HFFc6 (cell line): ENCODE measurements at regions not wholly inside any gene's neighbourhood (a gene's known extent, or its start where the extent isn't known, plus 50 kb on each side); places are given as distances from the start of the nearest gene placed in this dataset.

ENCODE experiments used
- DNase-seq: peaks from one replicate; pipeline ENCODE4 v3.0.0-alpha.2; 2018
- H3K27ac Mint-ChIP-seq: 2 replicates; pipeline ENCODE4 v1.8.0; 2020; ENCODE audit warnings: mild to moderate bottlenecking, mixed read lengths
- H3K27me3 Mint-ChIP-seq: 2 replicates; pipeline ENCODE4 v1.8.0; 2021; ENCODE audit warnings: mild to moderate bottlenecking, moderate library complexity, mixed read lengths; ENCODE audit not compliant: insufficient read depth
- H3K36me3 Mint-ChIP-seq: 2 replicates; pipeline ENCODE4 v1.8.0; 2021; ENCODE audit warnings: low read depth, mixed read lengths
- H3K4me1 Mint-ChIP-seq: 2 replicates; pipeline ENCODE4 v1.8.0; 2020; ENCODE audit warnings: low read depth, mixed read lengths
- H3K4me3 Mint-ChIP-seq: 2 replicates; pipeline ENCODE4 v1.8.0; 2020; ENCODE audit warnings: mild to moderate bottlenecking, moderate library complexity, mixed read lengths
- H3K9me3 Mint-ChIP-seq: 2 replicates; pipeline ENCODE4 v1.8.0; 2020; ENCODE audit warnings: mild to moderate bottlenecking, mixed read lengths
- CTCF ChIP-seq: fragments of 200-600 bp; sonication (generic); IDR thresholded peaks from 2 replicates; pipeline ENCODE4 v1.5.0; 2021; ENCODE audit warnings: antibody characterized with exemption, mild to moderate bottlenecking

GRCh38 chrX:96436105-96436504 is 248.5 kb upstream of the DIAPH2 start:
- Mint-ChIP-seq H3K9me3 (no peaks in the 10 kb centered on the region), H3K4me3 (peak overlapping the region; percentile 48), H3K27me3 (no peaks in the 10 kb centered on the region), H3K36me3 (no peaks in the 10 kb centered on the region), H3K27ac (peak overlapping the region; percentile 90), H3K4me1 (peaks cover 80% of the 10 kb centered on the region)
- no peak for TF ChIP-seq CTCF
- peak; percentile 49 for DNase-seq

DNA sequence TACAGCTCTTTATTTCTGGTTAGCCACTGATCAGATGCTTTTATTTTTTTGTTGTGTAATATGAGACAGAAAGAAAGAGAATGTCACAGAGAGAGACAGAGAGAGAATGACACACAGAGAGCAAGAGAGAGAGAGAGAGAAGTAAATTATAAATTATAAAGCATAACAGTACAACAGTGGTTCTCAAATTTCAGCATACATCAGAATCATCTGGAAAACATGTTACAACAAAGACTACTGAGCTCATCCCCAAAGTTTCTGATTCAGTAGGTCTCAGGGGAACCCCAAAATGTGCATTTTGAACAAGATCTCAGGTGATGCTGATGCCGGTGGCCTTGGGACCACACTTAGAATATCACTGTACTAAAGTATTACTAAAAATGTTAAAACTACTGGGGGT is 245.8 kb upstream of the DIAPH2 start:
- H3K4me3 Mint-ChIP-seq = no peak overlapping the region
- no peak for DNase-seq
- peaks cover 63% of the 10 kb centered on the region for H3K4me1 Mint-ChIP-seq
- peak overlapping the region; percentile 50 for H3K27ac Mint-ChIP-seq
- no peaks in the 10 kb centered on the region for H3K36me3 Mint-ChIP-seq
- H3K27me3 Mint-ChIP-seq = no peaks in the 10 kb centered on the region
- TF ChIP-seq CTCF = no peak
- no peaks in the 10 kb centered on the region for H3K9me3 Mint-ChIP-seq

DNA sequence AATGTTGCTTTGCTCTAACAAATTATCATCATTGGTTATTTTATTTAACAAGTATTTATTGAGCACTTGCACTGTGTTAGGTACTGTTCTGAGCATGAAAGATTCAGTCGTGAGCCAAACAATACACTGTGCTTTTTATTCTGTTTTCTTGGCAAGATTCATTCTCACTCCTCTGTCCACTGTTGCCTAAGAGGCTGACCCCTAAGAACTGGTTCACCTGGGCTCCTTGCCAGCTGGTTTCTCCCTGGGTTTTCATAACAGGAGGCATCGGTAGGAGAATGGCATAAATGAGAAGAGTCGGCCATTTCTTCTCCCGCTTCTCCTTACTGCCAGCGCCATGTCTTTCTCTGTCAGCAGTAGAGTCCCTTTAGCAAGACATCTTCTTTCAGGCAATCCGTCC is 243.7 kb upstream of the DIAPH2 start:
- H3K9me3 Mint-ChIP-seq = no peaks in the 10 kb centered on the region
- H3K27me3 Mint-ChIP-seq = no peaks in the 10 kb centered on the region
- no peak for DNase-seq
- no peak for TF ChIP-seq CTCF
- no peak overlapping the region for H3K4me3 Mint-ChIP-seq
- H3K36me3 Mint-ChIP-seq = no peaks in the 10 kb centered on the region
- H3K27ac Mint-ChIP-seq = no peak overlapping the region
- H3K4me1 Mint-ChIP-seq = peaks cover 62% of the 10 kb centered on the region

DNA sequence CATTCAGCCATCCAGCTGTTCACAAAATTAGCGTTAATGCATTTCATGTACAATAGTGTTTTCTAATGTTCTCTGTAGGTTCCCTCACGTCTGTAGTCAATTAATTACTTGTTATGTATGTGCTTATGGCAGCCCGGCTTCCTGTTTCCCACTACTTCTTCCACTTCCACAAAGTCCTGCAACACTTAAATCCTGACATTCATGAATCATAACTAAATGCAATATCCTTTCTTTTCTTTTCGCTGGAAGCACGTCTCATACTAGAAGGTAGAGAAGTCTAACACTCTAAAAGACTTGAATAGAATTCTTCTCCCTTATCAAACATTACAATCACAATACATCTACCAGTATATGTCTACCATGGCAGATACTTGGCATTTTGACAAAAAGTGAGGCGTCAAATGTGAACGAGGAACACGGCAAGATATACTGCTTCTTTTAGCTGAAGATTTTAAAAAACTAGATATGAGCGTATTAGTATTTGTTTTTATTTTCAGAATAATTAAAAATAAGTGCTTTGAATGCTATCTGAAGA is 239.0 kb upstream of the DIAPH2 start:
- no peaks in the 10 kb centered on the region for H3K27me3 Mint-ChIP-seq
- H3K36me3 Mint-ChIP-seq = no peaks in the 10 kb centered on the region
- no peak overlapping the region for H3K4me3 Mint-ChIP-seq
- no peak for DNase-seq
- H3K4me1 Mint-ChIP-seq = peaks cover 28% of the 10 kb centered on the region
- no peak overlapping the region for H3K27ac Mint-ChIP-seq
- TF ChIP-seq CTCF = no peak
- no peaks in the 10 kb centered on the region for H3K9me3 Mint-ChIP-seq

- no peak overlapping the region for H3K27ac Mint-ChIP-seq
- no peaks in the 10 kb centered on the region for H3K27me3 Mint-ChIP-seq
- no peak overlapping the region for H3K4me3 Mint-ChIP-seq
- H3K4me1 Mint-ChIP-seq = peaks cover 28% of the 10 kb centered on the region
- no peak for DNase-seq
- H3K36me3 Mint-ChIP-seq = no peaks in the 10 kb centered on the region
- TF ChIP-seq CTCF = no peak
- H3K9me3 Mint-ChIP-seq = no peaks in the 10 kb centered on the region
Observed at GRCh38 chrX:96446524-96446923, 238.1 kb upstream of the DIAPH2 start.

DNA sequence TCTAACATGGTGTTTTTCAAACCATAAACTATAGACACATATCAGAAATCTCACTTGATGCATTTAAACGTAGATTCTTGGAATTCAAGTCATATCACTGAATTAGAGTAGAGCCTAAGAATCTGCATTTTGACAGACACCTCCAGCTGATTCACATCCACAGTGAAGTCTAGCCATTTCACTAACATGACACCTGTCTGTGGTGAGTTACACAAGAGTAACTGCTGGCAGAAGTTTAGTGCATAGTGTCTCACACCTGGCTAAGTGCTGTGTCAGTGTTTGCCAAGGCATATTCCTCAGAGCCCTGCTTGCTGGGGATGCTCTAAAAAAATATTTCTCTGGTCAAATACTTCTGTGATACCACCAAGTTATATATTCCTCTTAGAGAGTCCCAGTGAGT is 237.5 kb upstream of the DIAPH2 start:
- DNase-seq = no peak
- no peak for TF ChIP-seq CTCF
- Mint-ChIP-seq H3K4me1 (peaks cover 28% of the 10 kb centered on the region), H3K4me3 (no peak overlapping the region), H3K9me3 (no peaks in the 10 kb centered on the region), H3K27me3 (no peaks in the 10 kb centered on the region), H3K36me3 (no peaks in the 10 kb centered on the region), H3K27ac (no peak overlapping the region)
